ENCODE measurements at regions not wholly inside any gene's neighbourhood (a gene's known extent, or its start where the extent isn't known, plus 50 kb on each side); places are given as distances from the start of the nearest gene placed in this dataset.
"Not testable (repeated sequence)": the region's sequence is repeated elsewhere in the genome, so short reads cannot be mapped to it uniquely, and the experiment has no call there.

DNA sequence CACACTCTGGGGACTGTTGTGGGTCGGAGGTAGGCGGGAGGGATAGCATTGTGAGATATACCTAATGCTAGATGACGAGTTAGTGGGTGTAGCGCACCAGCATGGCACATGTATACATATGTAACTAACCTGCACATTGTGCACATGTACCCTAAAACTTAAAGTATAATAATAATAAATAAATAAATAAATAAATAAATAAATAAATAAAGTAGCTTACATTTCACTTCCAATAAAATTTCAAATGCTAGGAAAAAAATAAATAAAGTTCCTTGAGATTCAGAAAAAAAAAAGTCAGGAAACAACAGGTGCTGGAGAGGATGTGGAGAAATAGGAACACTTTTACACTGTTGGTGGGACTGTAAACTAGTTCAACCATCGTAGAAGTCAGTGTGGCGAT lies 353.5 kb upstream of the UBE2E2 start:
- not testable (repeated sequence) for H3K9me3 ChIP-seq (replicated peaks in 1 of 2; ENCODE audit: control insufficient read depth in 2 of 2, insufficient read depth in 1 of 2, low read depth in 1 of 2, low read length in 2 of 2); H3K27ac ChIP-seq (replicated peaks; ENCODE audit: low read length); H3K4me3 ChIP-seq (ENCODE audit: low read length in 2 of 2); H2BK15ac ChIP-seq (ENCODE audit: low read length); H3K18ac ChIP-seq (ENCODE audit: low read length); H4K91ac ChIP-seq (ENCODE audit: low read depth, low read length, poor library complexity); H3K4me2 ChIP-seq (ENCODE audit: insufficient read depth, low read length, poor library complexity, severe bottlenecking); H3K4me1 ChIP-seq (ENCODE audit: control insufficient read depth in 2 of 2, insufficient read depth in 1 of 2, low read depth in 1 of 2, low read length in 2 of 2); H3K14ac ChIP-seq (ENCODE audit: low read length); H3K9ac ChIP-seq (ENCODE audit: low read depth, low read length, poor library complexity); H2BK5ac ChIP-seq (ENCODE audit: low read length); H3K36me3 ChIP-seq (replicated peaks in 1 of 2; ENCODE audit: control insufficient read depth in 2 of 2, insufficient read depth in 2 of 2, low read length in 2 of 2); H4K8ac ChIP-seq (ENCODE audit: low read depth, low read length); H2AFZ ChIP-seq (ENCODE audit: low read length); H3K4ac ChIP-seq (ENCODE audit: low read length); DNase-seq (ENCODE audit: low spot score); H3K23ac ChIP-seq (ENCODE audit: low read depth, low read length, poor library complexity); H2AK5ac ChIP-seq (ENCODE audit: low read depth, low read length); H2BK120ac ChIP-seq (ENCODE audit: low read depth, low read length); H3K27me3 ChIP-seq (ENCODE audit: control insufficient read depth in 3 of 3, insufficient read depth in 3 of 3, low read depth in 1 of 3, low read length in 3 of 3); H3K79me1 ChIP-seq (ENCODE audit: low read depth, low read length); H2BK12ac ChIP-seq (ENCODE audit: low read length)
- WGBS, 2 donors (ENCODE audit: extremely low coverage in 2 of 2, insufficient read length in 2 of 2, insufficient replicate concordance in 1 of 2) = no CpG with 5 or more reads among the region's 6 CpGs

GRCh38 chr3:22856811-22857210 lies 346.3 kb upstream of the UBE2E2 start:
- no peak overlapping the region for H4K8ac ChIP-seq (ENCODE audit: low read depth, low read length)
- no peak overlapping the region for H2AK5ac ChIP-seq (ENCODE audit: low read depth, low read length)
- H3K18ac ChIP-seq (ENCODE audit: low read length) = no peak overlapping the region
- H2BK15ac ChIP-seq (ENCODE audit: low read length) = no peak overlapping the region
- no peak overlapping the region for H2BK12ac ChIP-seq (ENCODE audit: low read length)
- H2AFZ ChIP-seq (ENCODE audit: low read length) = no peak overlapping the region
- DNase-seq (ENCODE audit: low spot score) = no peak
- H3K27ac ChIP-seq (replicated peaks; ENCODE audit: low read length) = no peak overlapping the region
- H3K4me1 ChIP-seq (ENCODE audit: control insufficient read depth in 2 of 2, insufficient read depth in 1 of 2, low read depth in 1 of 2, low read length in 2 of 2) = no peaks in the 10 kb centered on the region
- no peaks in the 10 kb centered on the region for H3K27me3 ChIP-seq (ENCODE audit: control insufficient read depth in 3 of 3, insufficient read depth in 3 of 3, low read depth in 1 of 3, low read length in 3 of 3)
- no peaks in the 10 kb centered on the region for H3K9me3 ChIP-seq (replicated peaks in 1 of 2; ENCODE audit: control insufficient read depth in 2 of 2, insufficient read depth in 1 of 2, low read depth in 1 of 2, low read length in 2 of 2)
- H3K23ac ChIP-seq (ENCODE audit: low read depth, low read length, poor library complexity) = no peak overlapping the region
- H3K4me2 ChIP-seq (ENCODE audit: insufficient read depth, low read length, poor library complexity, severe bottlenecking) = no peak overlapping the region
- no peak overlapping the region for H3K4me3 ChIP-seq (ENCODE audit: low read length in 2 of 2)
- H3K14ac ChIP-seq (ENCODE audit: low read length) = no peak overlapping the region
- H3K36me3 ChIP-seq (replicated peaks in 1 of 2; ENCODE audit: control insufficient read depth in 2 of 2, insufficient read depth in 2 of 2, low read length in 2 of 2) = no peaks in the 10 kb centered on the region
- no CpG with 5 or more reads among the region's 3 CpGs for WGBS, 2 donors (ENCODE audit: extremely low coverage in 2 of 2, insufficient read length in 2 of 2, insufficient replicate concordance in 1 of 2)
- H3K4ac ChIP-seq (ENCODE audit: low read length) = no peak overlapping the region
- H3K79me1 ChIP-seq (ENCODE audit: low read depth, low read length) = no peaks in the 10 kb centered on the region
- no peak overlapping the region for H4K91ac ChIP-seq (ENCODE audit: low read depth, low read length, poor library complexity)
- no peak overlapping the region for H2BK5ac ChIP-seq (ENCODE audit: low read length)
- no peak overlapping the region for H3K9ac ChIP-seq (ENCODE audit: low read depth, low read length, poor library complexity)
- no peak overlapping the region for H2BK120ac ChIP-seq (ENCODE audit: low read depth, low read length)

DNA sequence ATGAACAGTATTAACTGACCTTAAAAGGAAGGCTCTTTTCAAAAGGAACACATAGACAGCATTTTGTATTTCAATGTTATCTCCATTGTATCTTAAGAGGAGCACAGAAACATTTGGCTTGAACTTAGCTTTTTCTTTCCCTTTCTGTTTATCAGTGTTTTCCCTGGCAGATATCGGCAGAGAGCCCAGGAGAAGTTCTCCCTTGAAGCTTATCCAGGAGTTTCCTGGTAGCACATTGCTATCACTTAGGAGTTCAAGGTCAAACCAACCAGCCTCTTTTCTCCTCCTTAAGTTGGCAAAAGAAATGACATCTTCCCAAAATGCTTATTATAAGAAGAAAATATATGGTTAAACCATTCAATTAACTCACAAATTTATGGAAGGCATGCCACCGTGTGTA lies 344.6 kb upstream of the UBE2E2 start:
- no peak overlapping the region for H3K4ac ChIP-seq (ENCODE audit: low read length)

DNA sequence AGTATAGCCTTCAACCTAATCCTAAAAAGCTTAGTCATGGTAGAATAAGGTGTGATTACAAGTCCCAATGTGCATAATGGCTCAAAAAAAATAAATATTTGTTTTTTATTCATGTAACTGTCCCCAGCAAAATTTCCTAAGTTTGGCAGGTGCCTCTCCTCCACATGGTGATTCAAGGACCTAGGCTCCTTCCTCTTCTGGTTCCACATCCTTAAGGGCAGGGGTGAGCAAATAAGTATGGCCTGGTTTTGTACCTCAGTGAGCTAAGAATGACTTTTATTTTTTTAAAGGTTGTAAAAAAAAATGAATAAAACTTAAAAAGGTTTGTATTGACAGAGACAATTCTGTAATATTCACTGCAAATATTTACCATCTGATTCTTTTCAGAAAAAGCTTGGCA lies 343.5 kb upstream of the UBE2E2 start:
- Histone ChIP-seq H3K36me3 (replicated peaks in 1 of 2; ENCODE audit: control insufficient read depth in 2 of 2, insufficient read depth in 2 of 2, low read length in 2 of 2) (no peaks in the 10 kb centered on the region), H4K8ac (ENCODE audit: low read depth, low read length) (no peak overlapping the region), H2AK5ac (ENCODE audit: low read depth, low read length) (no peak overlapping the region), H3K18ac (ENCODE audit: low read length) (no peak overlapping the region), H2BK120ac (ENCODE audit: low read depth, low read length) (no peak overlapping the region), H3K27ac (replicated peaks; ENCODE audit: low read length) (no peak overlapping the region), H3K4me2 (ENCODE audit: insufficient read depth, low read length, poor library complexity, severe bottlenecking) (no peak overlapping the region), H3K4ac (ENCODE audit: low read length) (no peak overlapping the region), H3K79me1 (ENCODE audit: low read depth, low read length) (no peaks in the 10 kb centered on the region), H3K9me3 (replicated peaks in 1 of 2; ENCODE audit: control insufficient read depth in 2 of 2, insufficient read depth in 1 of 2, low read depth in 1 of 2, low read length in 2 of 2) (no peaks in the 10 kb centered on the region), H3K4me3 (ENCODE audit: low read length in 2 of 2) (no peak overlapping the region), H3K14ac (ENCODE audit: low read length) (no peak overlapping the region), H2AFZ (ENCODE audit: low read length) (no peak overlapping the region), H4K91ac (ENCODE audit: low read depth, low read length, poor library complexity) (no peak overlapping the region), H2BK12ac (ENCODE audit: low read length) (no peak overlapping the region), H3K4me1 (ENCODE audit: control insufficient read depth in 2 of 2, insufficient read depth in 1 of 2, low read depth in 1 of 2, low read length in 2 of 2) (no peaks in the 10 kb centered on the region), H3K27me3 (ENCODE audit: control insufficient read depth in 3 of 3, insufficient read depth in 3 of 3, low read depth in 1 of 3, low read length in 3 of 3) (no peaks in the 10 kb centered on the region), H2BK15ac (ENCODE audit: low read length) (no peak overlapping the region), H3K23ac (ENCODE audit: low read depth, low read length, poor library complexity) (no peak overlapping the region), H2BK5ac (ENCODE audit: low read length) (no peak overlapping the region), H3K9ac (ENCODE audit: low read depth, low read length, poor library complexity) (no peak overlapping the region)
- DNase-seq (ENCODE audit: low spot score) = no peak

More for the DNA sequence above, 344.6 kb upstream of the UBE2E2 start:
- Histone ChIP-seq H2BK15ac (ENCODE audit: low read length) (no peak overlapping the region), H4K8ac (ENCODE audit: low read depth, low read length) (no peak overlapping the region), H2BK120ac (ENCODE audit: low read depth, low read length) (no peak overlapping the region), H3K14ac (ENCODE audit: low read length) (no peak overlapping the region), H2AK5ac (ENCODE audit: low read depth, low read length) (no peak overlapping the region), H3K36me3 (replicated peaks in 1 of 2; ENCODE audit: control insufficient read depth in 2 of 2, insufficient read depth in 2 of 2, low read length in 2 of 2) (no peaks in the 10 kb centered on the region), H4K91ac (ENCODE audit: low read depth, low read length, poor library complexity) (no peak overlapping the region), H3K9ac (ENCODE audit: low read depth, low read length, poor library complexity) (no peak overlapping the region), H3K27ac (replicated peaks; ENCODE audit: low read length) (no peak overlapping the region), H3K4me2 (ENCODE audit: insufficient read depth, low read length, poor library complexity, severe bottlenecking) (no peak overlapping the region), H3K27me3 (ENCODE audit: control insufficient read depth in 3 of 3, insufficient read depth in 3 of 3, low read depth in 1 of 3, low read length in 3 of 3) (no peaks in the 10 kb centered on the region), H2BK5ac (ENCODE audit: low read length) (no peak overlapping the region), H3K18ac (ENCODE audit: low read length) (no peak overlapping the region), H3K23ac (ENCODE audit: low read depth, low read length, poor library complexity) (no peak overlapping the region), H3K9me3 (replicated peaks in 1 of 2; ENCODE audit: control insufficient read depth in 2 of 2, insufficient read depth in 1 of 2, low read depth in 1 of 2, low read length in 2 of 2) (no peaks in the 10 kb centered on the region), H2BK12ac (ENCODE audit: low read length) (no peak overlapping the region), H3K4me3 (ENCODE audit: low read length in 2 of 2) (no peak overlapping the region), H3K79me1 (ENCODE audit: low read depth, low read length) (no peaks in the 10 kb centered on the region), H3K4me1 (ENCODE audit: control insufficient read depth in 2 of 2, insufficient read depth in 1 of 2, low read depth in 1 of 2, low read length in 2 of 2) (no peaks in the 10 kb centered on the region), H2AFZ (ENCODE audit: low read length) (no peak overlapping the region)
- no CpG with 5 or more reads among the region's 2 CpGs for WGBS, 2 donors (ENCODE audit: extremely low coverage in 2 of 2, insufficient read length in 2 of 2, insufficient replicate concordance in 1 of 2)
- no peak for DNase-seq (ENCODE audit: low spot score)
